Ishikawa (cell line): ENCODE measurements at regions not wholly inside any gene's neighbourhood (a gene's known extent, or its start where the extent isn't known, plus 50 kb on each side); places are given as distances from the start of the nearest gene placed in this dataset.

Source experiments
- CEBPB ChIP-seq: IDR thresholded peaks from 2 replicates; pipeline ENCODE4 v1.6.1; 2012
- CREB1 ChIP-seq: IDR thresholded peaks from 2 replicates; pipeline ENCODE4 v1.6.1; 2012; ENCODE audit warnings: low read depth
- EGR1 ChIP-seq: IDR thresholded peaks from 2 replicates; pipeline ENCODE4 v1.6.1; 2012
- EP300 ChIP-seq: IDR thresholded peaks from 2 replicates; pipeline ENCODE4 v1.6.1; 2012; ENCODE audit warnings: borderline replicate concordance
- FOXM1 ChIP-seq: IDR thresholded peaks from 2 replicates; pipeline ENCODE4 v1.6.1; 2012; ENCODE audit warnings: low read depth, borderline replicate concordance
- MAX ChIP-seq: IDR thresholded peaks from 2 replicates; pipeline ENCODE4 v1.6.1; 2012
- NFIC ChIP-seq: IDR thresholded peaks from 2 replicates; pipeline ENCODE4 v1.6.1; 2012
- RAD21 ChIP-seq: IDR thresholded peaks from 2 replicates; pipeline ENCODE4 v1.6.1; 2012; ENCODE audit warnings: low read depth
- REST ChIP-seq: IDR thresholded peaks from 2 replicates; pipeline ENCODE4 v1.6.1; 2012; ENCODE audit warnings: low read depth, mild to moderate bottlenecking
- TAF1 ChIP-seq: IDR thresholded peaks from 2 replicates; pipeline ENCODE4 v1.6.1; 2012; ENCODE audit warnings: low read depth, mild to moderate bottlenecking
- TCF12 ChIP-seq: IDR thresholded peaks from 2 replicates; pipeline ENCODE4 v1.6.1; 2012; ENCODE audit warnings: low read depth
- TEAD4 ChIP-seq: IDR thresholded peaks from 2 replicates; pipeline ENCODE4 v1.6.1; 2012
- USF1 ChIP-seq: IDR thresholded peaks from 2 replicates; pipeline ENCODE4 v1.6.1; 2012
- YY1 ChIP-seq: IDR thresholded peaks from 2 replicates; pipeline ENCODE4 v1.6.1; 2012; ENCODE audit warnings: low read depth
- ZBTB7A ChIP-seq: IDR thresholded peaks from 2 replicates; pipeline ENCODE4 v1.6.1; 2012; ENCODE audit warnings: low read depth

DNA sequence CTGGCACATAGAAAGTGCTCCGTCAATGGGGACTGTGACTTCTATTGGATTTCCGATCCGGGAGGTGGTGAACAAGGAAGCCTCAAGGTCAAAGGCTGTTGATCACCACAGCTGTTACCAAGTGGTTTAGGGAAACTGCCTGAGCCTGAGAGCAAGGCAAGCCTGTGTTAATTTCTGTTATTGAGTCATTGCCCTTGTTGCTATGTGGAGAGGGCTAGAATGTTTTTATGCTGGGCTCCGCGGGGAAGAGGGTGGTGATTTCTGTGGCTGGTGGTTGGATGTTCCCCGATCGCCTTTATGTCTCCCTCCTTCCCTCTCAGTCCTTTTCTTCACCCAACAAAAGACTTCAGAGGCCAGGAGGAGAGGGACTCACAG lies 108.5 kb upstream of the ALX4 start:
- TF ChIP-seq CEBPB: no peak

DNA sequence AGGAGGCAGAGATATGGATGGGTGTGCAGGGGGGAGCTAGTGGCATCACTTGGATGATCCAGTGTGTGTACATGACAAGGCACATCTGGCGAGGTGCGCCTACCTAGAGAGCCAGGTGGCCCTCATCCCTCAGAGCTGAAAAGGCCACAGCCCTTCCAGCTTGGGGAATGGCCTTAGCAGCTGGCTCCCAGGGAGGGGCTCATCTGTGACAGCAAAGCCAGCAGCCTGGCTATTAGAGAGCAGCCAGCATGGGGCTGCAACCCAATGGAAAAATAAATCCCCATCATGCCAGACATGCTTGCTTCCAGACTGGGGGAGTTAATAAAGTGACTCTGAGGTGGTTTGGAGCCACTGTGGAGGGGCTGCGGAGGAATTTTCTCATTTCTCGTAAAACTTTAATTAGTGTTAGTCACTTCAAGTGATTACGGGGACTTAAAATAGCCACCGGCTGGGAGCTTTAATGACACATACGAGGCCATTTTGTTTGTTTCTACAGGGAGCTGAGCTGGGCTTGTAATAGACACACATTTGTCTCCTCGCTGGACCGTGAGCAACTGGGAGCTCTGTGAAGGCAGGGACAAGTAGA lies 111.2 kb upstream of the ALX4 start:
- TF ChIP-seq YY1: no peak
- no peak for TF ChIP-seq TEAD4
- no peak for TF ChIP-seq EP300
- TF ChIP-seq REST: no peak
- no peak for TF ChIP-seq TAF1
- TF ChIP-seq TCF12: no peak
- no peak for TF ChIP-seq CREB1
- TF ChIP-seq MAX: no peak
- no peak for TF ChIP-seq FOXM1
- TF ChIP-seq NFIC: no peak
- TF ChIP-seq EGR1: no peak
- TF ChIP-seq CEBPB: no peak
- no peak for TF ChIP-seq ZBTB7A

DNA sequence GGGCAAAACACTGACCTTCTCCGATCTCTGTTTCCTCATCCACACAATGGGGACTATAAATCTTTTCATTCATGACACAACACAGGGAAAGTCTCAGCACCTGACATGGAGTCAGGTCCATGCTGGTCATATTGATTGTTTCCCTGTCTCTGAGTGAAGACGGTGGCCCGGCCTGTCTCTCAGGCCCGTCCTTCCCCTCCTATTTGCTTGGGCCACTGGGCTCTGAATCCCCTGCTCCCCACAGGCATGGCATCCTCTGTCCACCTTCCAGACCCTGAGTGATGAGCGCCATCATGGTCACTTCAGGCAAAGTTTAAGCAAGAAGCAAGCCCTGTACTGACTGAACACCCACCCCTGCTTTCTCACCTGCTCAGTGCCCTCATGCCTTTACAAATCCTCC lies 113.3 kb upstream of the ALX4 start:
- TF ChIP-seq TEAD4 (no peak), CREB1 (no peak), CEBPB (no peak), ZBTB7A (no peak), FOXM1 (no peak), TAF1 (no peak), YY1 (no peak), NFIC (no peak), USF1 (no peak), MAX (no peak), REST (no peak), TCF12 (no peak), EGR1 (no peak), RAD21 (no peak), EP300 (no peak)

GRCh38 chr11:44424841-44425240 lies 114.9 kb upstream of the ALX4 start:
- TF ChIP-seq FOXM1 (no peak), MAX (no peak), CEBPB (no peak), TEAD4 (no peak), ZBTB7A (no peak)

- TF ChIP-seq NFIC (no peak), TAF1 (no peak)
These were observed 116.2 kb upstream of the ALX4 start for GRCh38 chr11:44426119-44426518.

DNA sequence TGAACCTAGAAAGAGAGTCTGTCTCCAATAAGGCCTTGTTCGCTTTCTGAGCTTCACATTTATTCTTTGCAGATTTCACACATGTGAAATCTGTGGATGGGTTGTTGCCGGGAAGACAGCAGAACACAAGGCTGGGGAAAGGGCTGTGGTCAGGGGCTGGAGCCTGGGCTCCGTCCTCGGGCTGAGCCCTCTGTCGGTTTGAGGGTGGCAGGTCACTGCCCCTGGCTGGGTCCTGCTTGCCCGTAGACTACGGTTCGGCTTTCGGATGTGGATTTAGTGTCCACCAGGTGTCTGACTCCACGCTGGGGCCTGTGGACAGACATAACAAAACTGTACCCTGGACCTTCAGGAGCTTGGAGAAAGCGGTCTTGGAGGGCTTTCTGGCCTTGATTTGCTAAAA lies 117.0 kb upstream of the ALX4 start:
- TF ChIP-seq REST: no peak
- TF ChIP-seq MAX: no peak
- TF ChIP-seq USF1: no peak
- TF ChIP-seq TCF12: no peak
- no peak for TF ChIP-seq FOXM1
- TF ChIP-seq EGR1: no peak
- no peak for TF ChIP-seq TEAD4
- no peak for TF ChIP-seq RAD21
- TF ChIP-seq YY1: no peak
- TF ChIP-seq EP300: no peak
- TF ChIP-seq ZBTB7A: no peak
- no peak for TF ChIP-seq TAF1
- TF ChIP-seq NFIC: no peak
- no peak for TF ChIP-seq CREB1
- no peak for TF ChIP-seq CEBPB
